Mammary epithelial cell (primary cell): ENCODE measurements at regions not wholly inside any gene's neighbourhood (a gene's known extent, or its start where the extent isn't known, plus 50 kb on each side); places are given as distances from the start of the nearest gene placed in this dataset.

Experiments used
- EZH2 ChIP-seq: IDR thresholded peaks from 2 replicates; pipeline ENCODE4 v1.6.1; 2012; ENCODE audit warnings: low read length, inconsistent platforms, borderline replicate concordance
- TF ChIP-seq, protein P1 (sequence below), 2 donors: IDR thresholded peaks in 1 of 2; conservative IDR thresholded peaks in 1 of 2; 2 replicates each; pipeline ENCODE4 v1.5.1; 2011 to 2012; ENCODE audit warnings: inconsistent platforms in 2 of 2, low read length in 2 of 2, mild to moderate bottlenecking in 2 of 2, control low read depth in 1 of 2, low read depth in 1 of 2; ENCODE audit not compliant: insufficient read depth in 1 of 2; ENCODE audit errors: extremely low read depth in 1 of 2

DNA sequence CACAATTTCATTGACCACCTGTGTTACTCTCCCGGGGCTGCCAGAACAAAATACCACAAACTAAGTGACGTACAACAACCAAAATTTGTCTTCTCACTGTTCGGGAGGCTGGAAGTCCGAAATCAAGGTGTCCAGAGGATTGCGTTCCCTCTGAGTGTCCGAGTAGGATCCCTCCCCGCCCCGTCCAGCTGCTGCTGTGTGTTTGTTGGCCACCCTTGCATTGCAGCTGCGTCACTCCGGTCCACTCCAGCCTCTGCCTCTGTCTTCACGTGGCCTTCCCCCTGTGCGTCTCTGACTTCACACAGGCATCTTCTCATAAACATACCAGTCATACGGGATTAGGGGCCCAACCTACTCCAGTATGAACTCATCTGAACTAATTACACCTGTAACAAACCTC lies 251.8 kb upstream of the SMIM21 start:
- TF ChIP-seq EZH2, result no peak
- TF ChIP-seq, protein P1, sequence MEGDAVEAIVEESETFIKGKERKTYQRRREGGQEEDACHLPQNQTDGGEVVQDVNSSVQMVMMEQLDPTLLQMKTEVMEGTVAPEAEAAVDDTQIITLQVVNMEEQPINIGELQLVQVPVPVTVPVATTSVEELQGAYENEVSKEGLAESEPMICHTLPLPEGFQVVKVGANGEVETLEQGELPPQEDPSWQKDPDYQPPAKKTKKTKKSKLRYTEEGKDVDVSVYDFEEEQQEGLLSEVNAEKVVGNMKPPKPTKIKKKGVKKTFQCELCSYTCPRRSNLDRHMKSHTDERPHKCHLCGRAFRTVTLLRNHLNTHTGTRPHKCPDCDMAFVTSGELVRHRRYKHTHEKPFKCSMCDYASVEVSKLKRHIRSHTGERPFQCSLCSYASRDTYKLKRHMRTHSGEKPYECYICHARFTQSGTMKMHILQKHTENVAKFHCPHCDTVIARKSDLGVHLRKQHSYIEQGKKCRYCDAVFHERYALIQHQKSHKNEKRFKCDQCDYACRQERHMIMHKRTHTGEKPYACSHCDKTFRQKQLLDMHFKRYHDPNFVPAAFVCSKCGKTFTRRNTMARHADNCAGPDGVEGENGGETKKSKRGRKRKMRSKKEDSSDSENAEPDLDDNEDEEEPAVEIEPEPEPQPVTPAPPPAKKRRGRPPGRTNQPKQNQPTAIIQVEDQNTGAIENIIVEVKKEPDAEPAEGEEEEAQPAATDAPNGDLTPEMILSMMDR (conservative IDR thresholded peaks at IDR 0.05 in 1 of 2, IDR thresholded peaks at IDR 0.05 in 1 of 2; ENCODE audit: extremely low read depth in 1 of 2, insufficient read depth in 1 of 2, low read depth in 1 of 2, low read length in 2 of 2), result no peak
